GM19240 (cell line): ENCODE measurements at regions not wholly inside any gene's neighbourhood (a gene's known extent, or its start where the extent isn't known, plus 50 kb on each side); places are given as distances from the start of the nearest gene placed in this dataset.
"Not testable (repeated sequence)": the region's sequence is repeated elsewhere in the genome, so short reads cannot be mapped to it uniquely, and the experiment has no call there.

Experiments used
- DNase-seq: peaks from one replicate; pipeline ENCODE4 v3.0.0; 2011; ENCODE audit warnings: low spot score; ENCODE audit not compliant: insufficient read length

DNA sequence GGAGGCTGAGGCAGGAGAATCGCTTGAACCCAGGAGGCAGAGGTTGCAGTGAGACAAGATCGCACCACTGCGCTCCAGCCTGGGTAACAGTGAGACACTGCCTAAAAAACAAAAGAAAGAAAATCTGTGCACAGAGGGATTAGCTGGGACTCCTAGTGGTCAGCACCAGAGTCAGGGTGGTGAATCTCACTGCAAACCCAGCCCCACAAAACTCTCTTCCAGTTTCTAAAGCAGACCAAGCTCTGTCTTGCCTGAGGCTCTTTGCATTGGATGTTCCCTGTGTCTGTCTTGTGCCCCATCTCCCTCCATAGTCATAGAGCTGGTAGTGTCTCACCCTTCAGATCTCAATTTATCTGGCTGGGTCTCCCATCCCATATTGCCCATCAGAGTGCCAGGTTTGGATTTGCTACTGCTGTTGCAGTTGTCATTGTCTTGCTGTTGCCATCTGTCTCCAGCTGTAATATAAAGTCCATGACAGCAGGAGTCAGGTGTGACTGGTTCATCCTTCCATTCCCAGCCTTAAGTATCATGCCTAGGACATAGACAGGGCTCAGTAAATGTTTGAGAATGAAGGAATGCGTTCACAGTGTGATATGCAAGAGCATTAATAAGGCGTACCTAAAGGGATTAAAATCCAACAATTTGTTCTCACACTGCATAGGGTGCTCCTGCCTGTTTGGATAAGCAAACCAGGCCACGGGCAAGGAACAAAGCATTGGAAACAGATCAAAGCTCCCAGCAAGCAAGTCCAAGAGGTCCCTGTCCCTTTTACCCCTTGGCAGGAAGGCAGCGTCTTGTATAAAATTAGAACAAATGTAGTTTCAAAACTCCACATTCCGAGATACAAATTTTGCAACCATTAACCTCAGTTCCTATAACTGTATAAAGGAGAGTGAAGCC lies 614.6 kb upstream of the CDH5 start:
- no peak for DNase-seq

GRCh38 chr16:65749506-65749905 lies 617.0 kb upstream of the CDH5 start:
- DNase-seq, result no peak

DNA sequence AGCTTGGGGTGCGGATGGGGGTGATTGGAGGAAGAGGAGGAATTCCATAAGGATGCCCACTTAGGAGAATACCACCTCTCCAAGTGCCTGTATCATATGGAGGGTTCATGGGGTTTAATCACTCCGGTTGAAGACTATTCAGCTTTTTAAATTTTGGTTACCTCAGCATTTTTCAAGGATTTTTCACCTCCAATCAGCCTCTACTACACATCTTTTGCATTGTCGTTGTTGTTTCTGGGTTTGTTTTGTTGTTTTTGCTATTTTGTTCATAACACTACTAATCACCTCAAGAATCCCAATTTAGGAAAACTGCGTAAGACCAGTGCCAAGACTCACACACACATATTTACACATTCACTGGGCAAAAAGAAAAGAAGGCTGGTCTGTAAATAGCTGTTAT lies 619.5 kb upstream of the CDH5 start:
- no peak for DNase-seq

- no peak for DNase-seq
Measured at GRCh38 chr16:65745201-65745708, 621.2 kb upstream of the CDH5 start.

DNA sequence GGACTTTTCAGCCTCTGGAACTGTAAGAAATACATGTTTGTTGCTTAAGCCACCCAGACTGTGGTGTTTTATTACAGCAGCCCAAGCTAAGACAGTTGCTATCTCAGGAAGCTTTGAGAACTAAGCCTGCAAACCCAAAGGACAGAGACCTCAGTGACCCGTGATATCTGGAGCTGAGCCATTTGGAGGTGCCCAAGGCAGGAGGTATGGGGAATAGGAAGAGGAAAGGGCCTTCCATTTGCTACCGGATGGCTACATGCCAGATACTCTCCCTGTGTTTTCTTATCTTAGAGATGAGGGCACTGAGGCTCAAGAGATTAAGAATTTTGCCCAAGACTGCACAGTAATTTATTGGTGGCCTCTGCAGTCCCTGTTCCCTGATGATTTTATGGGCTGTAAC lies 622.1 kb upstream of the CDH5 start:
- no peak for DNase-seq

DNA sequence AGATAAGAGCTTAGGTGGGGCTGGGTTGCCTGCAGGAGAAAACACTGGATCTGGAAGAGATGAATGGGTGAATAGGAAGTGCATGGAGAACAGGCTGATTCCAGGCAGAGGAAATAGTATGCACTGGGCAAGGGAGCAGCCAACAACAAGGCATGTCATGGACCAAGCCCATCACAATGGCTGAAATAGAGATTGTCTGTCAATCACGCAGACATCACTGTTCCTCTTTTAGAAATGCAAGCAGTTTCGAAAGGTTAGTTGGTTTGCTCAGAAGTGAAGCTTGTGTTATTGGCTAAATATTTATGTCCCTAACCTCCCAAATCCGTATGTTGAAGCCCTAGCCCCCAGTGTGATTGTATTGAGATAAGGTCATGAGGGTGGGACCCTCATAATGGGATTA lies 621.7 kb upstream of the CDH11 start:
- DNase-seq, result no peak

- no peak for DNase-seq
Measured at GRCh38 chr16:65740711-65741110, 618.8 kb upstream of the CDH11 start.

GRCh38 chr16:65739518-65739917 lies 617.7 kb upstream of the CDH11 start:
- DNase-seq, result no peak

GRCh38 chr16:65737831-65738230 lies 616.0 kb upstream of the CDH11 start:
- no peak for DNase-seq

- DNase-seq, result not testable (repeated sequence)
Measured at GRCh38 chr16:65735615-65736014, 613.8 kb upstream of the CDH11 start.

DNA sequence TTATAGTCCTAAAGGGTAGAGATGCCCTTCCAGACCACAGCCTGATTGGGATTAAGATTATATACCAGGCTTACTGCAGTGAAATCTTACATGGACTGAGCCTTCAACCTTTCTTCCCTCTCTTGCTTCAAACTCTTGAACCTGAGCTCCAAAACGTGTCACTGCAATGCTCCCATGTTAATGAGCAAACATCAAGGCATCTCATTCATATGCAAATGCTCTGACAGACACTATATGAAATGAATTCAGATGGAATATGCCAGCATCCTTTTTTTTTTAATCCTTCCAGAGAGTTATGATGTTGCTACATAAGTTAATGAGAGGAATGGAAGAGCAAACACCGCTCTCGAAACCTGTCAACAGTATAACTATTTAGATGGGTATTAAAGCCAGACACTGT lies 611.9 kb upstream of the CDH11 start:
- DNase-seq, result no peak

DNA sequence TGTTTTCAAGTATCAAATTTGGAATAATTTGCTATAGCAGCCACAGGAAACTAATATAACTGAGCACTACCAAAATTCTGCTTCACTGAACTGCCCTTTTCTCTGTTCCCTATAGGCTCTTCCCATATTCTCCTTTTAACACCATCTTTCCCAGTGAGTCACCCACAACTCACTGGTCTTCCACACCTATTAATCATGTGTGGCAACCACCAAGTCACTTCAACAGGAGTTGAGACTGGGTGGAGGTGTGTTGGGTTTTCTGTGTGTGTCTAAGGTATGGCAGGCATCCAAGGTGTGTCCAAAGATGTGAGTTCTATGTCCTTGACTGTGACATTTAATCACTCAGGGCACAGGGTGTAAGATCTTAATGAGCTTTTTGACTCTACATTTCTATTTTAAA lies 610.0 kb upstream of the CDH11 start:
- DNase-seq, result no peak

DNA sequence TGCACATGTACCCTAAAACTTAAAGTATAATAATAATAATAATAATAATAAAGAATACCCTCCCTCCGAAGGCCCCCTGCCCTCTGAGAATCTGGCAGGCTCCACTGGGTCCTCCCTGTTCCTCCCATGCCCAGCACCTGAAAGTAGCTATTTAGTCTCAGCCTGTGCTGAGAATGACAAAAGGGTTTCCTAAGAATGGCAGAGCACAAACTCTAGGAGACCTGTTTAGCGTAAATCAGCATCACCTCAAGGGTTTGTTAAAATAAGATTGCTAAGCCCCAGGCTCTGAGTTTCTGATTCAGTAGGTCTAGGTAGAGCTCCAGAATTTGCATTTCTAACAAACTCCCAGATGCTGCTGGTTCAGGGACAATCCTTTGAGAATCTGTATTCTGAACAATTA lies 606.8 kb upstream of the CDH11 start:
- DNase-seq, result no peak

- DNase-seq, result no peak
Measured at GRCh38 chr16:65728167-65728566, 606.3 kb upstream of the CDH11 start.

DNA sequence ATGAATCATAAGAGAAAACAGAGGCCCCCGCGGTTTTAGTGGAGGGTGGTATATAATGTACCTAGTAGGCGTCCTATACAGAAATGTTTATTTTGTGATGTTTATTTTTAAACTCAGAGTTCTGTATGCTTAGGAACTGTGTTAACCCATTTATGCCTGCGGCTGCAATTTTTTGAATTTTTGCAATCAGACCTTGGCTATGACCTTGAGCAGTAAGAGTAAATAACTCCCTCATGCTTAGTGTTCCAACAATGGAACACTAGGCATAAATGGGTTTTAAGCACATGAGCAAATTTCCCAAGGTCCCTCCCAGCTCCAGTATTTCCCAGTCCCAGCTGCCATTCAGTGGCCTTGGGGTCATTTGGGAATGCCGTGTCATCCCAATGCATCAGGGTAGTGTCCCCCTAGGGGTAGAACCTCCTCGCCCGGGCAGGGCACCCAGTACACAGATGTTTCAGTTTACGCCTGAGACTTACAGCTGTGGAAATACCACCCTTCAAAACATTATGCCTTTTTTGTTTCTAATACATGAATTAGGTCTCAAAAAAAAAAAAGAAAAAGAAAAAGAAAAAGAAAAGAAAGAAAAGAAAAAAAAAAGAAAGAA lies 605.8 kb upstream of the CDH11 start:
- DNase-seq, result no peak

- no peak for DNase-seq
Measured at GRCh38 chr16:65725156-65725845, 603.4 kb upstream of the CDH11 start.

- no peak for DNase-seq
Measured at GRCh38 chr16:65722429-65722828, 600.6 kb upstream of the CDH11 start.

GRCh38 chr16:65717846-65718245 lies 596.0 kb upstream of the CDH11 start:
- DNase-seq, result no peak

DNA sequence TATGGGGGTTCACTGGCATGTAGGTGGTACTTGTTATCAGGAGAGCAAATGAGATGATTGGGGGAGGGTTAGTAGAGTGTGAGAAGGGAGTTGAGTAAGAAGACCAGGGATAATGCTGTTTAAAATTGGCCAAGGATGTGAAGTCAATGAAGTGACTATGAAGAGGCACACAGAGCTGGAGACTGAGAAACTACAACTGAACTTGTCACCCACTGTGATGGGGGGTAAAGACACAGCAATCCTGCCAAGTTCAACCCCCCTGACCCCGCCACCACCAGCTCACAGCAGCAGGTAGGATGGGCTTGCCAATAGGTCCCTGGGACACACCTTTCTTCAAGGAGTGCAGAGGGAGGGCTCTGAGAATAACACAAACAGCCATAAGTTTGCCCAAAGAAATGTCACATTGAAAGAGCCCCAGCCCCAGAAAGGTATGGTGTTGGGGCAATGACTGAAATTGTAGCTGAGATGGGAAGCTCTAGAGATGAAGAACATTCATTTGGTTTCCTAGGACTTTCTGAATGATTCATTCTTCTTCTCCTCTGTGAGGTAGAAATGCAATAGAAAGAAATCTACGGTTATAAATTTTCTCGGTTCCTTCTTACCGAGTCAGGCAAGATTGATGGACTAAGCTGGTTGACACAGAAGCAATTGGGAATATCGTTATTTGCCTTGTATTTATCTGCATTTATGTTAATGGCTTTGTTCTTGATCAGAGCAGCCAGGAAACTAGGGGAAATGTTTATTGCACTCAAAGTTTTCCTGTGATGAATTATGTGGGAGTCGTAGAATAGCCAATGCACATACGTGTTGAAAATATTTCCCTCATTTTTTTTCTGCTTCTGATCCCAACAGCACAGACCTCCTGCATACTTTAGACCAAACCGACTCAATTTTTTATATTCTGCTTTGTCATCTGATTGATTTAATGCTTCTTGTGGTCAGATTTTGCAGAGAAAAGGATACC lies 595.2 kb upstream of the CDH11 start:
- DNase-seq, result no peak

DNA sequence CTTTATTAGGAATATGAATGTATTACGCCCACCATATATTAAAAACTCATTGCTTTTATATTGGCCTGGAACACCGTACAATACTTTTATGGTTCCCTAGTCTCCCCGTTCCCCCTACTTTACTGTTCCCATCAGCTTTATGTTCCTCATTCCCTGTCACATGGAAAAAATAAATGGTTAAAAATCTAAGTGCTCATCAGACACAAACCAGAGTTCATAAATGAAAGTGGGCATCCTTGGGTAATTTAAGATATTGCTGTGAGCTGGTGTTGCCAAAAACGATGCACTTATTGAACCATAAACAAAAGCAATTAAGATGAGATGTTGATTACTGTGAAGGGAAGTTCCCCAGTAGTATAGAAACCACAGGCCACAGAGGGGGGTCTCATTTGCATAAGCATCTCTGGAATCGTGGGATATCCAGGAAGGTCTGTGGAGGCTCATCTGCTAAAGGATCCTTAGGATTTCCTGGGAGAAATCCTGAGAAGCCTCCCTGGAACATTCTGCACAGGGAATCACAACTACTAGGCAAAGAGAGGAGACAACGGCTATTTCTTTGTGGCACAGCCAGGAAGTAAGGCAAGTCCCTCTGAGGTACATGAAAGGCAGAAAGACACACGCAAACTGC lies 591.4 kb upstream of the CDH11 start:
- DNase-seq, result no peak

DNA sequence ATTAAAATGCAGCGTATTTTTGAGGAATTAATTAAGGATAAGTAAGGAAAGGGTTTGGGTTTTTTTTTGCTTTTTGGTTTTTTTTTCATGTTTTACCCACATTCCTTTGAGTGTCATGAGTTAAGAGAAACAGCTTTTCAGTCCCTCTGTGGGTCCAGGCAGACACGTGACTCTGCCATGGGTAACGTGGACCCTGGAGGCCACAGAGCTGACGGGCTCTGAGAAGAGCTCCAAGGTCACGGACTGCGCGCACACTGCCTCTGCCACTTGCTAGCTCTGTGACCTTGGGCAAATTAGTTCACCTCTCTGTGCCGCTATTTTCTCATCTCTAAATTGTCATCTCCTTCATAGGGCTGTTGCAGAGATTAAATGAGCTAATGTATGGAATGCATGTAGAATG lies 588.2 kb upstream of the CDH11 start:
- no peak for DNase-seq
